Cerebellar nuclear complex (tissue), 1 donor: ENCODE measurements at regions not wholly inside any gene's neighbourhood (a gene's known extent, or its start where the extent isn't known, plus 50 kb on each side); places are given as distances from the start of the nearest gene placed in this dataset.
"Not testable (repeated sequence)": the region's sequence is repeated elsewhere in the genome, so short reads cannot be mapped to it uniquely, and the experiment has no call there.

Experiments used
- DNase-seq, 2 experiments: peaks; one replicate each; lab custom pipeline; 2025; lab: John Stamatoyannopoulos, UW

DNA sequence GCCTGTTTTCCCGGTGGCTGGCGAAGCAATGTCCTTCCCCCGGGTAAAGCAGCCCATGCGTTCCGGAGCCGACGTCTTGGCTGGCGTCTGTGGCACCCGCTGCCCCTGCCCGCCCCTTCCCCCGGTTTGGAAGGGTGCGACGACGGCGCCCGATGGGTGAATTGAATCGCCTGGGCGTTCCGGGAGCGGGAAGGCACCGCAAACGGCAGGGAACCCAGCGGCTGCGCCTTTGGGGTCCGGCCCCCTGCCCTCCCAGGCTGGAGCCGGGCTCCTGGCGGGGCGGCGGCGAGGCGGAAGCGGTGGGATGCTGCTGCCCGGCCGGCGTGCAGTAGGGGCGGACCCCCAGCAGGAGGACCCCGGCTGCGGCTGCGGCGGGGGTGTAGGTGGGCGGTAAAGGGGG is 123.6 kb upstream of the RHOU start:
- DNase-seq, result not testable (repeated sequence)

- not testable (repeated sequence) for DNase-seq
Measured at GRCh38 chr1:228622002-228622716, 113.1 kb upstream of the RHOU start.

DNA sequence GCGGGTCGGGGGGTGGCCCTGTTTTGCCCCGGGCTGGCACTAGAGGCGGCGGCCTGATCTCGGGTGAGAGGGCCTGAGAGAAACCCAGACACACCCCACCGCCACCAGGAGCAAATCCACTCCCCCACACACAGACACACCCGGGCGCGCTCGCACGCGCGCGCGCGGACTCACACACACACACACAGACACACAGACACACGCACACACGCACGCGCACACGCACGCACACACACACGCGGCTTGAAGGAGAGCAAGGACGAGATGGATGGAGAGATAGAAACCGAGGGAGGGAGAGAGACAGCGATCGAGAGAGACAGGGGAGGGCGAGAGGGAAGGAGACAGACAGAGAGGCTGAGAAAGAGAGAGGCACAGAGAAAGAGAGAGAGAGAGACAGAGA is 108.8 kb upstream of the RHOU start:
- DNase-seq, result not testable (repeated sequence)

- DNase-seq, result not testable (repeated sequence)
Measured at GRCh38 chr1:228632858-228633257, 102.4 kb upstream of the RHOU start.

DNA sequence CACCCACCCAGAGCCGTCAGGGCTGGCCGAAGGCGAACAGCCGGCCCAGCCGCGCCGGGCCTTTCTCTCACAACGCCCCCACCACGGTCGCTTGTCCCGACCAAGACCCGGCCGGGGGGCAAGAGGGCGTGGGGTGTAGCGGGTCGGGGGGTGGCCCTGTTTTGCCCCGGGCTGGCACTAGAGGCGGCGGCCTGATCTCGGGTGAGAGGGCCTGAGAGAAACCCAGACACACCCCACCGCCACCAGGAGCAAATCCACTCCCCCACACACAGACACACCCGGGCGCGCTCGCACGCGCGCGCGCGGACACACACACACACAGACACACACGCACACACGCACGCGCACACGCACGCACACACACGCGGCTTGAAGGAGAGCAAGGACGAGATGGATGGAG is 100.0 kb upstream of the RHOU start:
- not testable (repeated sequence) for DNase-seq

- not testable (repeated sequence) for DNase-seq
Measured at GRCh38 chr1:228637529-228637928, 97.8 kb upstream of the RHOU start.

DNA sequence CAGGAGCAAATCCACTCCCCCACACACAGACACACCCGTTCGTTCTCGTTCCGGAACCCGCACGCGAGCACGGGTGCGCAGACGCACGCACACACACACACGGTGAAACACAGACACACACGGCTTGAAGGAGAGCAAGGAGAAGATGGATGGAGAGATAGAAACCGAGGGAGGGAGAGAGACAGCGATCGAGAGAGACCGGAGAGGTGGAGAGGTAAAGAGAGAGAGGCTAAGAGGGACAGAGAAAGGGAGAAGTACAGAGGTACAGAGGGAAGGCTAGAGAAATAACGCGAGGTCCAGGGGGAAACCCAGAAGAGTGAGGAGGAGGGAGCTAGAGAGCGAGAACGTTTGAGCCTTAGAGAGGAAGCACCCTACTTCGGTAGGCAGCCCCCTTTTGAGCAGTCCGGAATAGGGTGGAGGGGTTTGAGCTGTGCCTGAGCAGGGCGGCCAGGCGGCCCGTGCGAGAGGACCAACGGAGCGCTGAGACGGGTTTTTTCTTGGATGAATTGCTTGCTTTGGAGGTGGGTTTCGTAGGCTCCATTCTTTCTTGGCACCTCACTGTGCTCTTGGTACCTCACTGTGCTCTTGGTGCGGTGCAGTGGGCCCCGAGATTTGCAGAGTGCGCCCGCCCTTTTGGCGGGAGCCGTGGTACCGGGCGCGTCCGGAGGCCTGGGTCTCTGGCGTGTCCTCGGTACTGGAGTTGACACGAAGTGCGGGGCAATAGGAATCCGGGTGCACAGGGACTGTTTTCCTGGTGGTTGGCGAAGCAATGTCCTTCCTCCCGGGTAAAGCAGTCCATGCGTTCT is 88.4 kb upstream of the RHOU start:
- DNase-seq, result no peak

DNA sequence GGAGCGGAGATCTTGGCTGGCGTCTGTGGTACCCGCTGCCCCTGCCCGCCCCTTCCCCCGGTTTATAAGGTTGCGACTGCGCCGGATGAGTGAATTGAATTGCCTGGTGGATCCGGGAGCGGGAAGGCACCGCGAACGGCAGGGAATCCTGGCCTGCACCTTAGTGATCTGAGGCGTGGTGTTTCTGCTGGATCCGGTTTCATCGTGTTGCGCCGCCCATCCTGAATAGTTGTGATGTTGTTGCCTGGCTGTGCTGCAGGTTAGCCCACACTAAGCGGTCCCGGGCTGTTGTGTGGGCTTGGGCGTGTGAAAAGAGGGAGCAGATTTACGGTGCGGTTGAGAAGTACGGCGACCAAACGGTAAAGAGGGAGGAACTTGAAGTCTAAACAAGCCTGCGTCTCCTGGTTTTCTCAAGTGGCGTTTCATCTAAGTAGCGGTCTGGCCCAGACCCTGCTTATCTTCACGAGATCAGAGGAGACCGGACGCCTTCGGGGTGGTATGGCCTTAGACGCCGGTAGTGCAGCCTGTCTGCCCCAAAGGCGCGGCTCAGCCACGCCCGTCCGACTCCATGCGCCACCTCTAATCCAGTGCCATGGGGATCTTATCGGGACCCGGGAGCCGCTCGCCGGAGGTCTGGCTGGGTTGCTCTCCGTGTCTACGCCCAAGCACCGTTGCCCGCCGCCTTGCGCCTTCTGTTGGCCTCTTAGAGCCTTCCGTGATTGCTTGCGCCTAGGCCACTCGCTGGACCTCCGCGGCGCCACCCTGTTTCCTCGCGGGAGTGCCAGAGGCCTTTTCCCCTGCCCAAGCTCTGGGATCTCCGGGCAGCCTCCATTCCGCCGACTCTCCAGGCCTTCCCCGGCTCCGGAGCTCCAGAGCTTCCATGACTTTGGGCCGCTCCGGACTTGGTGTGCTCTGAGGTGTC is 87.5 kb upstream of the RHOU start:
- DNase-seq, result no peak

- no peak for DNase-seq
Measured at GRCh38 chr1:228648647-228649383, 86.5 kb upstream of the RHOU start.

GRCh38 chr1:228650141-228650540 is 85.1 kb upstream of the RHOU start:
- DNase-seq, result no peak

DNA sequence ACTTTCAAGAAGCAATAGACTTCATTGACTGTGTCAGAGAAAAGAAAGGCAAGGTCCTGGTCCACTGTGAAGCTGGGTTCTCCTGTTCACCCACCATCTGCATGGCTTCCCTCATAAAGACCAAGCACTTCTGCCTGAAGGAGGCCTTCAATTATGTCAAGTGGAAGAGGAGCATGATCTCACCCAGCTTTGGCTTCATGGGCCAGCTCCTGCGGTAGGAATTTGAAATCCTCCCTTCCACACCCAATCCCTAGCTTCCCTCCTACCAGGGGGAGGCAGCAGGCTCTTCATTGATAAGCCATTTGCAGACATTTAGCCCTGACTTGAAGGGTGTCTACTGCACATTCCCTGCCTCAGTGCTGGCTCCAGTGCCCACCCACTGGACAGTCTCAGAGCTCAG is 84.3 kb upstream of the RHOU start:
- DNase-seq, result no peak

DNA sequence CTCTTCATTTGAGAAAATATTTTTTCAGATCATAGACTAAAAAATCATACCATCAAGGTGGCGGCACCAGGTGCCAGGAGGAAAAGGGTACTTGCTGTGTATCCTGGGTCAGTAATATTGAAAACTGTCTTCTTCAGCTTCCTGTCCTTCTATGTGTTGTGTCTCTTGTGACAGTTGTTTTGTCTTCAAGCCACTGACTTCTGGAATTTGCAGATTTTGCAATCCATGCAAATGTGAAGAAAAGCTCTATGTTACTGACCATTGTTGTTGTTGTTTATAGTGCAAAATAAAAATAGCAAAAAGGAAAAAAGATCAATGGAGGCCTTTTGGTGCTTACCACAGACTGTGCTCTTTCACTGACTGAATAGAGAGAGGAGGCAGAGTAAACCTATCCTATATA is 83.2 kb upstream of the RHOU start:
- DNase-seq, result no peak

DNA sequence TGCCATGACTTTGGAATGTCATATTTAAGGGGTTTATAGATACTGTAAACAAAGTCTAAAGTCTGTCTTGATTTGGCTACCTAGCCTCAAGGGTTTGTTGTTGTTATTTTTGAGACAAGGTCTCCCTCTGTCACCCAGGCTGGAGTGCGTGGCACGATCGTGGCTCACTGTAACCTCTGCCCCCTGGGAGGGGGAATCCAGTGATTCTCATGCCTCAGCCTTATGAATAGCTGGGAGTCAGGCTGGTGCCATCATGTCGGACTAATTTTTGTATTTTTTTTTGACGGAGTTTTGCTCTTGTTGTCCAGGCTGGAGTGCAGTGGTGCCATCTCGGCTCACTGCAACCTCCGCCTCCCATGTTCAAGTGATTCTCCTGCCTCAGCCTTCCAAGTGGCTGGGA is 82.2 kb upstream of the RHOU start:
- DNase-seq, result not testable (repeated sequence)

DNA sequence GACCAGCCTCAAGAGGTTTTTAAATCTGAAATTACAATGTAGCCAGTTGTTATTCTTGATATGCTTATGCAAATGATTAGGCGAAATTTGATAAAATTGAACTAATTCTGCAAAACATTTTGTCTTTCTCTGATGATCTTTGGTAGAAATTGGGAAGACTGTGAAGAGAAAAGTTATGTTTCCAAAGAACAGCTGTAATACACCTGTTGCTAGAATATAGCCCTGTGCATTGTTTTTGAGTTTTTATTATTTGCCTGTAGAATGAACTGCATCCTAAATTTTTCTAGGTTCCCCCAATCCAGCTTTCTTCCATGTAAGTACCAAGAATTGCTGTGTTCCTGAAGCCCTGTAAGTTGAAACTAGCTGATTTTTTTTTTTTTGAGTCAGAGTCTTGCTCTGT is 81.5 kb upstream of the RHOU start:
- DNase-seq, result no peak

GRCh38 chr1:228655796-228656394 is 79.4 kb upstream of the RHOU start:
- no peak for DNase-seq

GRCh38 chr1:228662007-228662689 is 73.1 kb upstream of the RHOU start:
- DNase-seq, result not testable (repeated sequence)

GRCh38 chr1:228664399-228664914 is 70.8 kb upstream of the RHOU start:
- peak in 1 of 2 experiments; percentile 22 for DNase-seq

DNA sequence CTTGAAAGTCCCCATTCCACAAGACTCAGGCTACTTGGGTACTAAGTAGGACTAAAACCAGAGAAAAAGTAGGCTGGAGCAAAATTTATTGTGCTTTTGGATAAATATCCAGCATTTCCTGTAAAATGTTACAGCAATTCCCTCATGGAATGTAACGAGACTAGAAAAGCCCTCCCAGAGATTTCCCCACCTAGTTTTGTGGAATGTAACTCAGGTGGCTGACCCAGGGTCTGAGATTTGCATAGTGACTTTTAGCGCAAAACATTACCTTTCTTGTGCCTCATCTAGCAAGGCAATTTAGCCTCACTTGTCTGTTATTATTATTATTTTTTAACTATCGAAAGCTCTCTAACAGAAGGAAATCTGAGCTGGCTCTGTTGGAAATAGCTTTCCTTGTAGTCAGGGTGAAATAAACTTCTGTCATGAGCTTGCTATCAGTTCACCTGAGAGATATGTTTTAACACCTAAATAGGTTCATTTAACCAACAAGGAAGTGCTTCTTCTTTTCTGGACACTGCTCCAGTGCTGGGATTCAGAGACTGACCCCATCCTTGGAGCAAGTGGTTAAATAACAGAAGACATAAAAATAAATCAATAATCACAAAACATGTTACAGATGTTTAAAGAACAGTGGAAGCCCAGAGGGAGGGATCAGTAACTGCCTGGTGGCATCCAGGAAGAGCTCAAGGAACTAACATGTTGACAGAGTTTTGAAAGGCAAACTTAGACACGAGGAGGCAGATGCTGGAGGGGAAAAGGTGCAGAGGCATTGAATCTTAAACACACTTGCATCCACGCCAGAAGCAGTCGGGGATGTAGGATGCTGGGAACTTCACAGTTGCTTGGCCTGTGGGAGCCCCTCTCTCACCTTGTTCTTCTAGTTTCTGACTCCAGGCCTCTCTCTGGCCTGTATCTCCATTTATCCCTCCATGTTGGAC is 68.3 kb upstream of the RHOU start:
- DNase-seq, result no peak

GRCh38 chr1:228668553-228669241 is 66.6 kb upstream of the RHOU start:
- DNase-seq, result no peak
